ENCODE measurements at regions not wholly inside any gene's neighbourhood (a gene's known extent, or its start where the extent isn't known, plus 50 kb on each side); places are given as distances from the start of the nearest gene placed in this dataset.
"Not testable (repeated sequence)": the region's sequence is repeated elsewhere in the genome, so short reads cannot be mapped to it uniquely, and the experiment has no call there.

GRCh38 chr5:42949348-42950115 lies 90.6 kb downstream of the ANXA2R start:
- peak; percentile 51 for DNase-seq (ENCODE audit: low read depth)

- no peak for DNase-seq (ENCODE audit: low read depth)
Observed at GRCh38 chr5:42948961-42949347, 91.2 kb downstream of the ANXA2R start.

GRCh38 chr5:42944989-42945388 lies 95.1 kb downstream of the ANXA2R start:
- peak; percentile 79 for DNase-seq (ENCODE audit: low read depth)

- no peak for DNase-seq (ENCODE audit: low read depth)
Observed at GRCh38 chr5:42943931-42944631, 96.0 kb downstream of the ANXA2R start.

GRCh38 chr5:42940853-42941252 lies 99.3 kb downstream of the ANXA2R start:
- no peak for DNase-seq (ENCODE audit: low read depth)

- not testable (repeated sequence) for DNase-seq (ENCODE audit: low read depth)
Observed at GRCh38 chr5:42932011-42932410, 108.1 kb downstream of the ANXA2R start.

- DNase-seq (ENCODE audit: low read depth), result not testable (repeated sequence)
Observed at GRCh38 chr5:42931451-42931850, 108.7 kb downstream of the ANXA2R start.

GRCh38 chr5:42930934-42931333 lies 109.2 kb downstream of the ANXA2R start:
- no peak for DNase-seq (ENCODE audit: low read depth)

GRCh38 chr5:42929871-42930270 lies 110.2 kb downstream of the ANXA2R start:
- no peak for DNase-seq (ENCODE audit: low read depth)

GRCh38 chr5:42927730-42928129 lies 112.4 kb downstream of the ANXA2R start:
- DNase-seq (ENCODE audit: low read depth), result no peak

GRCh38 chr5:42924686-42925085 lies 113.0 kb upstream of the SELENOP start:
- DNase-seq (ENCODE audit: low read depth), result no peak

- no peak for DNase-seq (ENCODE audit: low read depth)
Observed at GRCh38 chr5:42924226-42924625, 112.5 kb upstream of the SELENOP start.

GRCh38 chr5:42923710-42924109 lies 112.0 kb upstream of the SELENOP start:
- no peak for DNase-seq (ENCODE audit: low read depth)

GRCh38 chr5:42919600-42919999 lies 107.9 kb upstream of the SELENOP start:
- no peak for DNase-seq (ENCODE audit: low read depth)

GRCh38 chr5:42915306-42915866 lies 103.7 kb upstream of the SELENOP start:
- DNase-seq (ENCODE audit: low read depth), result no peak

GRCh38 chr5:42912184-42912798 lies 100.6 kb upstream of the SELENOP start:
- peak; percentile 32 for DNase-seq (ENCODE audit: low read depth)

GRCh38 chr5:42908509-42909488 lies 97.1 kb upstream of the SELENOP start:
- peak; percentile 77 for DNase-seq (ENCODE audit: low read depth)

- DNase-seq (ENCODE audit: low read depth), result no peak
Observed at GRCh38 chr5:42908086-42908485, 96.4 kb upstream of the SELENOP start.

- no peak for DNase-seq (ENCODE audit: low read depth)
Observed at GRCh38 chr5:42905827-42906226, 94.1 kb upstream of the SELENOP start.

- no peak for DNase-seq (ENCODE audit: low read depth)
Observed at GRCh38 chr5:42900734-42901133, 89.0 kb upstream of the SELENOP start.

- DNase-seq (ENCODE audit: low read depth), result no peak
Observed at GRCh38 chr5:42898760-42899159, 87.1 kb upstream of the SELENOP start.

GRCh38 chr5:42896523-42896922 lies 84.8 kb upstream of the SELENOP start:
- no peak for DNase-seq (ENCODE audit: low read depth)
